GM19240 (cell line): ENCODE measurements at regions not wholly inside any gene's neighbourhood (a gene's known extent, or its start where the extent isn't known, plus 50 kb on each side); places are given as distances from the start of the nearest gene placed in this dataset.

Source experiments
- DNase-seq: peaks from one replicate; pipeline ENCODE4 v3.0.0; 2011; ENCODE audit warnings: low spot score; ENCODE audit not compliant: insufficient read length

GRCh38 chr6:126603410-126603809 lies 263.5 kb downstream of the CENPW start:
- DNase-seq: no peak

GRCh38 chr6:126605089-126605488 lies 265.2 kb downstream of the CENPW start:
- DNase-seq: no peak

- no peak for DNase-seq
These were observed 267.4 kb downstream of the CENPW start for GRCh38 chr6:126607289-126607688.

GRCh38 chr6:126608681-126609080 lies 268.8 kb downstream of the CENPW start:
- no peak for DNase-seq

- no peak for DNase-seq
These were observed 275.0 kb downstream of the CENPW start for GRCh38 chr6:126614642-126615504.

- no peak for DNase-seq
These were observed 277.0 kb downstream of the CENPW start for GRCh38 chr6:126616866-126617265.

- no peak for DNase-seq
These were observed 278.9 kb downstream of the CENPW start for GRCh38 chr6:126618639-126619343.

- DNase-seq: no peak
These were observed 280.8 kb downstream of the CENPW start for GRCh38 chr6:126620719-126621118.

- DNase-seq: no peak
These were observed 285.1 kb downstream of the CENPW start for GRCh38 chr6:126625019-126625418.

- no peak for DNase-seq
These were observed 288.2 kb downstream of the CENPW start for GRCh38 chr6:126628125-126628524.

- no peak for DNase-seq
These were observed 291.4 kb downstream of the CENPW start for GRCh38 chr6:126631363-126631762.

GRCh38 chr6:126632271-126632670 lies 292.4 kb downstream of the CENPW start:
- no peak for DNase-seq

GRCh38 chr6:126633373-126633772 lies 293.5 kb downstream of the CENPW start:
- no peak for DNase-seq

GRCh38 chr6:126640356-126640755 lies 300.4 kb downstream of the CENPW start:
- DNase-seq: no peak

- DNase-seq: no peak
These were observed 301.0 kb downstream of the CENPW start for GRCh38 chr6:126640921-126641320.

GRCh38 chr6:126641641-126642040 lies 301.7 kb downstream of the CENPW start:
- no peak for DNase-seq

GRCh38 chr6:126643352-126643751 lies 303.4 kb downstream of the CENPW start:
- no peak for DNase-seq

GRCh38 chr6:126650931-126651330 lies 311.0 kb downstream of the CENPW start:
- no peak for DNase-seq

GRCh38 chr6:126657561-126658175 lies 317.8 kb downstream of the CENPW start:
- DNase-seq: no peak

- DNase-seq: no peak
These were observed 320.5 kb downstream of the CENPW start for GRCh38 chr6:126660376-126660775.

- DNase-seq: no peak
These were observed 321.7 kb downstream of the CENPW start for GRCh38 chr6:126661646-126662045.

- DNase-seq: no peak
These were observed 323.1 kb downstream of the CENPW start for GRCh38 chr6:126662966-126663365.
